Activated naive CD4-positive, alpha-beta T cell treated with anti-CD3 and anti-CD28 coated beads, Interleukin-2, amount 50 U/mL, for 72 hours (primary cell): ENCODE measurements at regions not wholly inside any gene's neighbourhood (a gene's known extent, or its start where the extent isn't known, plus 50 kb on each side); places are given as distances from the start of the nearest gene placed in this dataset.
"Not testable (repeated sequence)": the region's sequence is repeated elsewhere in the genome, so short reads cannot be mapped to it uniquely, and the experiment has no call there.

ENCODE experiments used
- ATAC-seq, 2 donors: fragments of 150-1000 bp; cut with Tn5 transposase; 2 replicates each; pipeline ENCODE4 v1.10.0; 2021; ENCODE audit warnings: mild to moderate bottlenecking in 2 of 2, moderate library complexity in 2 of 2
- DNase-seq, 2 donors: peaks; one replicate each; pipeline ENCODE4 v3.0.0; 2021 to 2022; ENCODE audit warnings: low spot score in 2 of 2
- H3K27ac Mint-ChIP-seq, 2 donors: one replicate each; pipeline ENCODE4 v1.8.0; 2022; ENCODE audit warnings: mild to moderate bottlenecking in 2 of 2, mixed read lengths in 2 of 2
- H3K36me3 Mint-ChIP-seq, 2 donors: one replicate each; pipeline ENCODE4 v1.8.0; 2022; ENCODE audit warnings: mixed read lengths in 2 of 2
- H3K9me3 Mint-ChIP-seq, 2 donors: one replicate each; pipeline ENCODE4 v1.8.0; 2022; ENCODE audit warnings: mixed read lengths in 2 of 2

DNA sequence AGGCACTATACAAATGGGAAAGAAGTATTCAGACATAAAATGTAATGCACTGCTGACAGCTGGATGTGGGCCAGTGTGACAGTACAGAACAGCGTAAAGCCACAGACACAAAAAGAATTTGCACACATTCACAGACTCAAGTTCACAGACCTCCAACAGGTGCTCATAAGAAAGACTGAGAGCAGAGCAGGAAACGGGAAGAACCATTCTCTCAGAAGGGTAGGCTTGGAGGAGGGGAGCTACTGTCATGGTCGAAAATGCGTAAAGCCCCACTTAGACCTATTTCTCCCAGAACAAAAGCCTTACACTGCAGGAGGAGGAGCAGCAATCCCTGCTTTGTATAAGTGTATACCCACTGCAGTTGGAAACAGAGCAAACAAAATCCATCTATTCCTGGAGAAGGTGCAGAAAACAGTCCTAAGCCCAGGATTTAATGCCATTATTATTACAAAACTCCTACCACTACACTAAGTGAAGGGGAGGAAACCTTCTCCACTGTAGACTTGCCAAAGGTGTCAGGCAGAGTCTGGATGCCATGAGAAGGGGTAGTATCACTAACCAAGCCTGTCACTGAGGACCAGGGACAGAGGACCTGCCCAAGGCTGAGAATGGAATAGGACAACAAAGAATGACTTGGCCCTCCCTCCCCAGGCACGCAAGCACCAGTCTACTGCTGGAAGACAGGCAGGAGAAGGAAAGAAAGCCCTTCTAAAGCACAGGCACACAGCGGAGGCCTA, 103.0 kb upstream of the FAM25C start:
- H3K27ac Mint-ChIP-seq, DNase-seq, ATAC-seq, H3K36me3 Mint-ChIP-seq, H3K9me3 Mint-ChIP-seq: not testable (repeated sequence)

GRCh38 chr10:48098854-48099253, 99.3 kb upstream of the FAM25C start:
- not testable (repeated sequence) for ATAC-seq, H3K36me3 Mint-ChIP-seq, H3K27ac Mint-ChIP-seq, H3K9me3 Mint-ChIP-seq, DNase-seq

- DNase-seq, H3K36me3 Mint-ChIP-seq, ATAC-seq, H3K27ac Mint-ChIP-seq, H3K9me3 Mint-ChIP-seq: not testable (repeated sequence)
Measured at GRCh38 chr10:48090706-48091105, 91.1 kb upstream of the FAM25C start.

- ATAC-seq, DNase-seq, H3K36me3 Mint-ChIP-seq, H3K27ac Mint-ChIP-seq, H3K9me3 Mint-ChIP-seq: not testable (repeated sequence)
Measured at GRCh38 chr10:48088087-48088486, 88.5 kb upstream of the FAM25C start.

DNA sequence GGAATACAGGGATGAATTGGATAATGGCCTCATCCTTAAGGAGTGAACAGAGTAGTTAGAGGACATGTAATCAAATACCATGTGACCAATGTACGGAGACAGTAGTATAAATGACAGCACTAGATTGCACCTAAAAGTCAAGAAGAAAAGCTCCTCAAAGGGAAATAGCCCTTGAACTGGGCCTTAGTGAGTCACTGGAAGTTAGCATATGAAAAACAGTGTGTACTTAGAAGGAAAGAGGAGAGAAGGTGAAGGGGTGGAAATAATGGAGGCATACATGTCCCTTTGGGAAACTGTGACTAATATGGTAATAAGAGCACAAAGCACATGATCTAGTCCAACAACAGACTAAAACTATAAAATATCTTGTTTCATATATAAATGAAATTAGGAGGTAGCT, 84.9 kb upstream of the FAM25C start:
- not testable (repeated sequence) for H3K36me3 Mint-ChIP-seq, H3K9me3 Mint-ChIP-seq, ATAC-seq, DNase-seq, H3K27ac Mint-ChIP-seq

DNA sequence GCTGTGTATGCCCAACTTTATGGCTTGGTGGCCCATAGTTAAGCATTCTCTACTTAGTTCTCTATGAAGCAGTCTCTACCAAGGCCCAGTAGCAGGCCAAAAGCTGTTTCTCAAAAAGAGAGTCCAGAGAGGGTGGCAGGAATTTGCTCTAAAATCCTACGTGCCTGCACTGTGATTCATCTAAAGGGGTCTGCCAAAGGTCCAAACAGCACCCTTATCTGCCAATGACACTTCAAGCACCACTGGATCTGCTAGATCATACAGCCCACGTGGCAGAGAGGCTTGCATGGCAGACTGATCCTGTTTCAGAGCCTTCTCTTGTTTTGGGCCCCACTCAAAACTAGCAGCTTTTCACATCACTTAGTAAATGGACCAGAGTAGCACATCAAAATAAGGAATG, 71.6 kb upstream of the FAM25C start:
- DNase-seq, H3K9me3 Mint-ChIP-seq, H3K27ac Mint-ChIP-seq, H3K36me3 Mint-ChIP-seq, ATAC-seq: not testable (repeated sequence)

- H3K36me3 Mint-ChIP-seq, H3K27ac Mint-ChIP-seq, DNase-seq, H3K9me3 Mint-ChIP-seq: not testable (repeated sequence)
- ATAC-seq: peak; percentile 75 to 92
Measured at GRCh38 chr10:48063944-48064625, 64.5 kb upstream of the FAM25C start.

GRCh38 chr10:48055395-48055794, 55.8 kb upstream of the FAM25C start:
- H3K27ac Mint-ChIP-seq, H3K36me3 Mint-ChIP-seq, DNase-seq, H3K9me3 Mint-ChIP-seq, ATAC-seq: not testable (repeated sequence)
